Uterus (tissue), 2 donors: ENCODE measurements at regions not wholly inside any gene's neighbourhood (a gene's known extent, or its start where the extent isn't known, plus 50 kb on each side); places are given as distances from the start of the nearest gene placed in this dataset.

Experiments used
- CTCF ChIP-seq, 4 experiments: fragments of 200-600 bp in 2 of 4; fragments of 450-650 bp in 2 of 4; sonication (generic) in 2 of 4; IDR thresholded peaks; one replicate each; pipeline ENCODE4 v1.5.1; 2016 to 2019; ENCODE audit warnings: antibody characterized with exemption in 4 of 4, mild to moderate bottlenecking in 2 of 4, moderate library complexity in 1 of 4
- POLR2A ChIP-seq, 2 donors: fragments of 450-650 bp; IDR thresholded peaks; one replicate each; pipeline ENCODE4 v1.6.1; 2016; ENCODE audit warnings: antibody characterized with exemption in 2 of 2, mild to moderate bottlenecking in 1 of 2, moderate library complexity in 1 of 2

GRCh38 chr4:14059006-14059405, 431.5 kb upstream of the BOD1L1 start:
- TF ChIP-seq POLR2A (IDR thresholded peaks at IDR 0.05) (no peak), CTCF (IDR thresholded peaks at IDR 0.05) (no peak)
